Kasumi-1 (cell line): ENCODE measurements at regions not wholly inside any gene's neighbourhood (a gene's known extent, or its start where the extent isn't known, plus 50 kb on each side); places are given as distances from the start of the nearest gene placed in this dataset.

ENCODE experiments used
- DNase-seq, 2 experiments: peaks; one replicate each; lab custom pipeline; 2025; lab: John Stamatoyannopoulos, UW

- no peak for DNase-seq
Measured at GRCh38 chr11:130775306-130776060, 140.8 kb downstream of the SNX19 start.

GRCh38 chr11:130776061-130776419, 140.2 kb downstream of the SNX19 start:
- no peak for DNase-seq

- DNase-seq = no peak
Measured at GRCh38 chr11:130778026-130778425, 138.3 kb downstream of the SNX19 start.

- no peak for DNase-seq
Measured at GRCh38 chr11:130778705-130779104, 137.6 kb downstream of the SNX19 start.

GRCh38 chr11:130779267-130779666, 137.0 kb downstream of the SNX19 start:
- DNase-seq = no peak

- no peak for DNase-seq
Measured at GRCh38 chr11:130779943-130780342, 136.3 kb downstream of the SNX19 start.

GRCh38 chr11:130780437-130780836, 135.8 kb downstream of the SNX19 start:
- no peak for DNase-seq

- no peak for DNase-seq
Measured at GRCh38 chr11:130781931-130782330, 134.3 kb downstream of the SNX19 start.

- no peak for DNase-seq
Measured at GRCh38 chr11:130782361-130783222, 133.7 kb downstream of the SNX19 start.

- DNase-seq = no peak
Measured at GRCh38 chr11:130783323-130783722, 133.0 kb downstream of the SNX19 start.

GRCh38 chr11:130785380-130786116, 130.7 kb downstream of the SNX19 start:
- no peak for DNase-seq

- DNase-seq = no peak
Measured at GRCh38 chr11:130786586-130786985, 129.7 kb downstream of the SNX19 start.

- no peak for DNase-seq
Measured at GRCh38 chr11:130787092-130787616, 129.1 kb downstream of the SNX19 start.

- DNase-seq = no peak
Measured at GRCh38 chr11:130787973-130788570, 128.2 kb downstream of the SNX19 start.

GRCh38 chr11:130789056-130789640, 127.1 kb downstream of the SNX19 start:
- no peak for DNase-seq

- DNase-seq = no peak
Measured at GRCh38 chr11:130790689-130791088, 125.6 kb downstream of the SNX19 start.

- no peak for DNase-seq
Measured at GRCh38 chr11:130792772-130793171, 123.5 kb downstream of the SNX19 start.

GRCh38 chr11:130796828-130797227, 119.5 kb downstream of the SNX19 start:
- DNase-seq = no peak

- DNase-seq = no peak
Measured at GRCh38 chr11:130798280-130798679, 118.0 kb downstream of the SNX19 start.

- no peak for DNase-seq
Measured at GRCh38 chr11:130798801-130799200, 117.5 kb downstream of the SNX19 start.

GRCh38 chr11:130801333-130802122, 114.8 kb downstream of the SNX19 start:
- no peak for DNase-seq
